Urinary bladder (tissue), 3 donors: ENCODE measurements at regions not wholly inside any gene's neighbourhood (a gene's known extent, or its start where the extent isn't known, plus 50 kb on each side); places are given as distances from the start of the nearest gene placed in this dataset.
A peak's percentile ranks its signal among the peaks of the same experiment; 100 is the strongest.

Source experiments
- DNase-seq: peaks from one replicate; pipeline ENCODE4 v3.0.0-alpha.2; 2015; ENCODE audit errors: extremely low spot score
- H3K27ac ChIP-seq: one replicate; pipeline ENCODE4 v1.5.1; 2013; ENCODE audit warnings: low read depth, mild to moderate bottlenecking, moderate library complexity
- H3K36me3 ChIP-seq: one replicate; pipeline ENCODE4 v1.6.1; 2013; ENCODE audit warnings: mild to moderate bottlenecking, moderate library complexity; ENCODE audit not compliant: insufficient read depth
- H3K4me1 ChIP-seq: one replicate; pipeline ENCODE4 v1.6.1; 2013; ENCODE audit warnings: mild to moderate bottlenecking, moderate library complexity; ENCODE audit not compliant: insufficient read depth
- H3K4me3 ChIP-seq: one replicate; pipeline ENCODE4 v1.5.1; 2013; ENCODE audit warnings: low read depth, low read length
- WGBS: extraction: QIAGEN DNeasy Blood & Tissue Kit; methylation state at CpG from one replicate; pipeline ENCODE4 v1.1.7; 2013; 5-methylcytosine and 5-hydroxymethylcytosine counted together
- donor health status: healthy with polysubstance abuse.
- donor health status: healthy.

DNA sequence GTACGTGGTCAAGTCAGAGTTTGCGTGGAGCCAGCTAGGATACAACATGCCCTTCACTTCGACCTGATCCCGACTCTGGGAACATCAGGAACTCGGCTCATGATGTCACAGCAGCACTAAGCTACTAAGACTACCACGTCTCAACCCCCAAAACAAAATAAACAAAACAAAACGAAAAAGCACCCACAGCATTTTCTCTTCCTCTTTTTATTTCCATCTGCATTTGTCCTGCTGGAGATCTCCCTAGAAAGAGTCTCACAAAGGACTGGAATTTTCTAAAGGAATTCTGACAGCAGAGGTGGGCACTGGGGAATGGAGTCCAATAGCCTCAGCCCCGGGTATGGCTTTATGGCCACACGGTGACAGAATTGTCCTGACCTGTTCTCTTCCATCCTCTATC, 196.6 kb downstream of the SALL1 start:
- Histone ChIP-seq H3K36me3 (no peaks in the 10 kb centered on the region), H3K4me1 (no peaks in the 10 kb centered on the region), H3K4me3 (no peak overlapping the region), H3K27ac (no peak overlapping the region)
- WGBS = 65% methylated on average over 9 of the region's 9 CpGs
- DNase-seq = no peak

GRCh38 chr16:50953290-50953689, 197.8 kb downstream of the SALL1 start:
- DNase-seq = no peak
- 83% methylated on average over 2 of the region's 2 CpGs for WGBS

DNA sequence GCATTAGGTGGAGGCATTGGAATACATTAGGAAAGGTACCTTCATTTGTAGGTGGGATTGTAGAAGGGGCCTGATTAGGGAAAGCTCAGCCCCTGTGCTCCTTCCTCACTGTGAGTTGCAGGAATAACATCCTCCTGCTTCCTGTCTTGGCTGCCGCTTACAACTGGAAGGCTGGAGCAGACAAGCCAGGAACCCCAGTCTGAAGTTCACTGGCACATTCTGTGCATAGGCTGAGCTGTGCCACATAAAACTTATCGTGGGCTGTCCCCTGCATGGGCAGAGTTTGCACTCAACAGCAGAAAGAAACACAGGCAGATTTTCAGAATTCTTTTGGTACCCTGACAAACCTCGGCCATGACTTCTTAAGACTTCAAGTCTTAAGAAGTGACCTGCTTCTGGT, 200.1 kb downstream of the SALL1 start:
- 57% methylated on average over 3 of the region's 3 CpGs for WGBS
- Histone ChIP-seq H3K4me3 (no peak overlapping the region), H3K27ac (no peak overlapping the region)

More at GRCh38 chr16:50953290-50953689, 197.8 kb downstream of the SALL1 start:
- Histone ChIP-seq H3K27ac (no peak overlapping the region), H3K4me1 (no peaks in the 10 kb centered on the region), H3K4me3 (no peak overlapping the region), H3K36me3 (no peaks in the 10 kb centered on the region)

DNA sequence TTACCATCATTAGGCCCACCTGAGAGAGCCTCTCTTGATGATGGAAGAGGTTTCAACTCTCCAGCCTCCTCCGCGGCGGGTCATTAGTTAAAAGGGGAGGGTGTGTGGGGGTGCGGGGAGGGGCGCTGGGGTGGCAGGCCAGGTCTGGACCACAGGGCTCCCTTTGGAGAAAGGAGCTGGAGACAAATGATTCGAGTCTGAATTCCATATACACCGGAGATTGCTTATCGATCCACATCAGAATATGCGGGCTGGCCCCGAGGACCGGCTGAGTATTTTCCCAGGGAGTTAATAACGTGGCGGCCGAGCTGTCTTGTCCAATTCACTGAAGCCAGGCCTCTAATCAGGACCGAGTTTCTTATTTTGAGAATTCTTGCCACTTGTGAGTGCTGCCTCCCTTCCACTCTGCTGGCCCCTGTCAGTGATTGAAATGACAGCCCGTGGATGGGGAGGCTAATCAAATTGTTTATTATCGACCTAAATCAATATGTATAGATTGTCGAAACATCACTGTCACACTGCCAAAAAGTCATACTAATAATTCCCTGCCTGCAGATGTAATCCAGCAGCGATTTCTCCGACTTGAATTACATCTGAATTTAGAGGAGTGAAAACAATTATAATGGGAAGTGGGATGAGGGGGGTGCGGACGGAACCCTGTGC, 202.7 kb downstream of the SALL1 start:
- Histone ChIP-seq H3K4me3 (no peak overlapping the region), H3K36me3 (no peaks in the 10 kb centered on the region), H3K27ac (no peak overlapping the region), H3K4me1 (no peaks in the 10 kb centered on the region)
- DNase-seq = no peak
- whole genome bisulfite sequencing = 73% methylated on average over 22 of the region's 22 CpGs

More for the DNA sequence above, 200.1 kb downstream of the SALL1 start:
- H3K4me1 ChIP-seq = no peaks in the 10 kb centered on the region
- no peak for DNase-seq
- no peaks in the 10 kb centered on the region for H3K36me3 ChIP-seq

GRCh38 chr16:50947826-50948225, 203.2 kb downstream of the SALL1 start:
- H3K4me3 ChIP-seq = no peak overlapping the region
- no peaks in the 10 kb centered on the region for H3K36me3 ChIP-seq
- no peak for DNase-seq
- no peak overlapping the region for H3K27ac ChIP-seq
- 100% methylated on average over 1 of the region's 1 CpG for WGBS
- no peaks in the 10 kb centered on the region for H3K4me1 ChIP-seq

GRCh38 chr16:50946606-50947005, 204.5 kb downstream of the SALL1 start:
- H3K4me1 ChIP-seq = no peaks in the 10 kb centered on the region
- H3K27ac ChIP-seq = no peak overlapping the region
- no peak overlapping the region for H3K4me3 ChIP-seq
- H3K36me3 ChIP-seq = no peaks in the 10 kb centered on the region
- WGBS = 80% methylated on average over 5 of the region's 5 CpGs
- DNase-seq = no peak

DNA sequence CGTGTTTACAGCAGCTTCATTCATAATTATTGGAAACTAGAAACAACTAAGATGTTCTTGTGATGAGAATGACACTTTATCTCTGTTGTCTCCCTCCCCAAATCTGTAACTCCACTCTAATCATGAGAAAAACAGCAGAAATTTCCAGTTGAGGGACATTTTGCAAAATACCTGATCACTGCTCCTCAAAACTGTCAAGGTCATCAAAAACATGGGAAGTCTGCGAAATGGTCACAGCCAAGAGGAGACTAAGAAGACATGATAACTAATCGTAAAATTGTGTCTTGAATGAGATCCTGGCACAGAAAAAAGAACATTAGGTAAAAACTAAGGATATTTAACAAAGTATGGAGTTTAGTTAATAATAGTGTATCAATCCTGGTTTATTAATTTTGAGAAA, 204.2 kb downstream of the CYLD start:
- Histone ChIP-seq H3K4me3 (no peak overlapping the region), H3K27ac (no peak overlapping the region), H3K36me3 (no peaks in the 10 kb centered on the region), H3K4me1 (no peaks in the 10 kb centered on the region)
- DNase-seq = no peak
- 77% methylated on average over 3 of the region's 3 CpGs for WGBS

GRCh38 chr16:50945171-50945570, 203.3 kb downstream of the CYLD start:
- no peaks in the 10 kb centered on the region for H3K4me1 ChIP-seq
- no peaks in the 10 kb centered on the region for H3K36me3 ChIP-seq
- no peak for DNase-seq
- no peak overlapping the region for H3K4me3 ChIP-seq
- no peak overlapping the region for H3K27ac ChIP-seq
- WGBS = 51% methylated on average over 4 of the region's 4 CpGs

GRCh38 chr16:50944436-50944835, 202.6 kb downstream of the CYLD start:
- WGBS = 28% methylated on average over 1 of the region's 1 CpG
- Histone ChIP-seq H3K4me3 (no peak overlapping the region), H3K27ac (no peak overlapping the region), H3K36me3 (no peaks in the 10 kb centered on the region), H3K4me1 (no peaks in the 10 kb centered on the region)
- DNase-seq = no peak

DNA sequence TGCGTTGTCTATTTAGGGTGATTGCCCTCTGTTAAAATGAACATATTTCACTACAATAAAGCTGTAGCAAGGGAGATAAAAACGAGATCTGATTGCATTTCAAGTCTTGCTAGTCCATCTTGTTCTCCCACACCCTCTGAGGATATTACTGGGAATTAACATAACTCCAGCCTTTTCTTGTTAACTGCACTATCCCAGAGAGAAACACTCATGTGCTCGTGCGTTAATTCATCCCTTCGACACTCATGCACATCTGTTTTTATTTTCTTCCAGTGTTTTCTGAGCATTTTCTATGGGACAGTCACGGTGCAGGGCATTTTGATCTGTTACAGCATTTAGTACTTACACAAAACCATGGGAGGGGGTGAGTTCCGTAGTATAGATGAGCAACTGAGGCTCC, 202.1 kb downstream of the CYLD start:
- WGBS = 48% methylated on average over 7 of the region's 7 CpGs
- H3K27ac ChIP-seq = no peak overlapping the region
- peak; percentile 7 for DNase-seq
- no peak overlapping the region for H3K4me3 ChIP-seq
- H3K36me3 ChIP-seq = no peaks in the 10 kb centered on the region
- H3K4me1 ChIP-seq = no peaks in the 10 kb centered on the region

DNA sequence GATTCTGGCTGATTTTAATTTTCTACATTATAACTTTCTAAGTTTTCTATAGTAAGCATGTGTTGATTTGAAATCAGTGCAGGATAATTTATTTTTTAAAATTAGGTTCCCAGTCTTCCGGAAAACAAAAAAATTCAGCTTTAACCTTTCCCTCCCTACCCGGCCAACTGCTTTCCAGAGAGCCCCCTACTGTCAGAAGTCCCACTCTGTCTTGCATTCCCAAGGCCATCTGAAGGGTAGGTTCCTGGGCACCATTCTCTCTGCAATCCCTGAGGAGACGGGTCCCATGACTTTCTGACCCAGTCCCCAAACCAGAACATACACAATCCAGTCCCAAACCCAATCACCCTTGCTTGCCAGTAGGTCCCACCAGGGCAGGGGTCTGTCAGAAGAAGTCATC, 200.3 kb downstream of the CYLD start:
- H3K27ac ChIP-seq = no peak overlapping the region
- H3K36me3 ChIP-seq = no peaks in the 10 kb centered on the region
- no peak for DNase-seq
- no peak overlapping the region for H3K4me3 ChIP-seq
- 84% methylated on average over 3 of the region's 3 CpGs for WGBS
- H3K4me1 ChIP-seq = no peaks in the 10 kb centered on the region

- Histone ChIP-seq H3K36me3 (no peaks in the 10 kb centered on the region), H3K4me3 (no peak overlapping the region), H3K27ac (no peak overlapping the region), H3K4me1 (no peaks in the 10 kb centered on the region)
- no peak for DNase-seq
- WGBS = 52% methylated on average over 6 of the region's 6 CpGs
Observed at GRCh38 chr16:50941681-50942080, 199.8 kb downstream of the CYLD start.

DNA sequence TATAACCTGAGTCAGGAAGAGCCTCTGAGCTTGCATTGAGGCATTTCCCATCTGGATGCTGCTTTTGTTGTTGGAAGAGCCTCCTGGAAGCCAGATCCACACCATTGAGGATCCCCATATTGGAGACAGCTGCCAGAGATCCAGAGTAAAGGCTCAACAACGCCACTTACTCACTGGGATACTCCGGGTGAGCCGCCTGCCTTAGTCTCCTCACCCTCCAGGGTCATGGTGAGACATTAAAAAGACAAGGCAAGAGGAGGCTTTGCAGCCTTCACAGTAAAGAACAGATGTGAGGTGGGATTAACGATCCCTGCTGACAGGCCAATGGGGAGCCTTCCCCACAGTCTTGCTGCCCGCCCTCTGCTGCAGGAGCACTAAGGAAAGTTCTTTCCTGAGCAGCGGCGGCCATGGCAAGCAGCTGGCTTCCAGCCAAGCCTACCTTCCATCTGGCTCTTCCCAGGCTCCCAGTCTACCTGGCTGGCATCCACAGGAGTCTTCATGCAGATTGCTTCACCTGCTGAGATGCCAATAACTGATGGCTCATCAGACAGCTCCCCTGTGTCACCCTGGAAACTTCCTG, 198.5 kb downstream of the CYLD start:
- Histone ChIP-seq H3K4me3 (no peak overlapping the region), H3K4me1 (no peaks in the 10 kb centered on the region), H3K27ac (no peak overlapping the region), H3K36me3 (no peaks in the 10 kb centered on the region)
- DNase-seq = no peak
- WGBS = 39% methylated on average over 7 of the region's 7 CpGs

DNA sequence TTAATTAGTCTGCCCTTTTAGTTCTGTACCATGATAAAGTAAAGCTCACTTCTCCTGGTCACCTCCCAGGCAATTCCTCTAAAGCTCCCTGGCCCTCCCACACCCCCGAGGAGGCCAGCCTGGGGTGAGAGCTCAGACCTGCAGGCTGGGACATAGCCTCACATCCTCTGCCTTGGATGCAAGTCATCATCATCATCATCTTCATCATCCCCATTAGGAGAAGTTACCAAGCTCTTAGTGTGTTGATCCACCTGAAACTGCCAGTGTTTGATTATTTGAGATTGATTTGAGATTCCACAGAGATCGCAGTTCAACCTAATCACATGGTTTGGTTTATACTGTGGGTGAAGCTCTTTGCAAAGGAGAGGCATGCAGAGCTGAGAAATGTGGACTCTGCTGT, 197.5 kb downstream of the CYLD start:
- no peak overlapping the region for H3K4me3 ChIP-seq
- no peaks in the 10 kb centered on the region for H3K4me1 ChIP-seq
- H3K36me3 ChIP-seq = no peaks in the 10 kb centered on the region
- H3K27ac ChIP-seq = no peak overlapping the region
- DNase-seq = no peak
- WGBS = 74% methylated on average over 2 of the region's 2 CpGs
